ENCODE measurements at regions not wholly inside any gene's neighbourhood (a gene's known extent, or its start where the extent isn't known, plus 50 kb on each side); places are given as distances from the start of the nearest gene placed in this dataset.

- POLR2A ChIA-PET, result no interaction called here
- no peaks in the 10 kb centered on the region for H3K27me3 Mint-ChIP-seq (ENCODE audit: low read depth)
- ATAC-seq, result no peak
- no peak for TF ChIP-seq ZNF423 (CRISPR knock-in tag; IDR thresholded peaks at IDR 0.05)
- TF ChIP-seq MYBL2 (CRISPR knock-in tag; IDR thresholded peaks at IDR 0.05), result no peak
- no peak for TF ChIP-seq E2F5 (CRISPR knock-in tag; IDR thresholded peaks at IDR 0.05)
- no peak for TF ChIP-seq CBFB (CRISPR knock-in tag; IDR thresholded peaks at IDR 0.05; ENCODE audit: low read depth)
- no peak for TF ChIP-seq ZMAT4 (CRISPR knock-in tag; IDR thresholded peaks at IDR 0.05)
- TF ChIP-seq FOXP1 (CRISPR knock-in tag; IDR thresholded peaks at IDR 0.05; ENCODE audit: borderline replicate concordance), result no peak
- peaks cover 11% of the 10 kb centered on the region for H3K9me3 Mint-ChIP-seq
- H3K4me1 Mint-ChIP-seq, result 0 out of 2 replicates have a peak, but pooled peaks cover 3% of the 10 kb centered on the region
- H3K4me3 Mint-ChIP-seq, result no peak overlapping the region
- CTCF ChIA-PET, result interaction anchor here (1.5 kb wide), 1 partner anchor 45 kb away, joined by 7 read pairs; no protein-coding TSS in a partner anchor
- no peak overlapping the region for H3K27ac Mint-ChIP-seq
- no peak for DNase-seq (ENCODE audit: low spot score)
- H3K36me3 Mint-ChIP-seq, result peaks cover 7% of the 10 kb centered on the region; the same call in 1 of the 2 replicates
These were observed 193.0 kb upstream of the SNX19 start for GRCh38 chr11:131109257-131109656.

- H3K9me3 Mint-ChIP-seq, result peaks cover 6% of the 10 kb centered on the region
- no peak overlapping the region for H3K27ac Mint-ChIP-seq
- TF ChIP-seq ZNF121 (CRISPR knock-in tag; IDR thresholded peaks at IDR 0.05) (no peak), FOXP1 (CRISPR knock-in tag; IDR thresholded peaks at IDR 0.05; ENCODE audit: borderline replicate concordance) (no peak), GABPB1 (CRISPR knock-in tag; IDR thresholded peaks at IDR 0.05) (no peak), ZMAT4 (CRISPR knock-in tag; IDR thresholded peaks at IDR 0.05) (no peak), ZNF671 (CRISPR knock-in tag; IDR thresholded peaks at IDR 0.05) (no peak), AR (CRISPR knock-in tag; IDR thresholded peaks at IDR 0.05) (no peak), ZNF423 (CRISPR knock-in tag; IDR thresholded peaks at IDR 0.05) (no peak), FOXP4 (CRISPR knock-in tag; IDR thresholded peaks at IDR 0.05) (no peak), CREM (CRISPR knock-in tag; IDR thresholded peaks at IDR 0.05) (no peak)
- H3K4me3 Mint-ChIP-seq, result no peak overlapping the region
- ATAC-seq (no peak), DNase-seq (ENCODE audit: low spot score) (no peak)
- ChIA-PET CTCF (no interaction called here), POLR2A (no interaction called here)
- no peaks in the 10 kb centered on the region for H3K27me3 Mint-ChIP-seq (ENCODE audit: low read depth)
- H3K4me1 Mint-ChIP-seq, result 0 out of 2 replicates have a peak, but pooled peaks cover 3% of the 10 kb centered on the region
- H3K36me3 Mint-ChIP-seq, result 0 out of 2 replicates have a peak, but pooled peaks cover 4% of the 10 kb centered on the region
These were observed 193.5 kb upstream of the SNX19 start for GRCh38 chr11:131109790-131110189.

DNA sequence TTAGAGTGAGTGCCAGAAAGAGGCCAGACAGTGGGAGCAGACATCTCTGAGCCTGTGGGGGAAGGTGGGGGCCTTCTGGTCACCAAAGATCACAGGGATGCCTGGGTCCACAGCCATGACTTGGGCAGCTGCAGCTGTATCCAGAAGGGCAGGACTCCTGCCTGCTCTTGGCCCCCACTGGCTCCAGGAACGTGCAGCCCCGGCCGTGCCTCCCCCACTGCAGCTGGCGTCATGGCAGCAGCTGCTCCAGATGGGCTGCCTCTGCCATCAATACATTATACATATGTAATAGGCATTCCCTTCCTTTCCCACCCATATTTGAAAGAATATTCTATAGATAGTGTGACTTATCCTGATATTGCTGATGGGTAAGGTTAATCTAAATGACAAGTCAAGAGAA is 195.5 kb upstream of the SNX19 start:
- Mint-ChIP-seq H3K9me3 (no peaks in the 10 kb centered on the region), H3K36me3 (0 out of 2 replicates have a peak, but pooled peaks cover 2% of the 10 kb centered on the region), H3K4me3 (no peak overlapping the region), H3K27ac (no peak overlapping the region), H3K27me3 (ENCODE audit: low read depth) (no peaks in the 10 kb centered on the region), H3K4me1 (0 out of 2 replicates have a peak, but pooled peaks cover 3% of the 10 kb centered on the region)
- ChIA-PET CTCF (no interaction called here), POLR2A (no interaction called here)
- no peak for TF ChIP-seq E2F5 (CRISPR knock-in tag; IDR thresholded peaks at IDR 0.05)
- no peak for TF ChIP-seq HMGA2 (CRISPR knock-in tag; IDR thresholded peaks at IDR 0.05)
- no peak for TF ChIP-seq ATF6 (CRISPR knock-in tag; IDR thresholded peaks at IDR 0.05)
- no peak for TF ChIP-seq JUN (CRISPR knock-in tag; IDR thresholded peaks at IDR 0.05)
- no peak for TF ChIP-seq EMX1 (CRISPR knock-in tag; IDR thresholded peaks at IDR 0.05)
- no peak for TF ChIP-seq TP53 (CRISPR knock-in tag; IDR thresholded peaks at IDR 0.05)
- DNase-seq (ENCODE audit: low spot score), result no peak
- no peak for ATAC-seq
